ENCODE measurements at regions not wholly inside any gene's neighbourhood (a gene's known extent, or its start where the extent isn't known, plus 50 kb on each side); places are given as distances from the start of the nearest gene placed in this dataset.

DNA sequence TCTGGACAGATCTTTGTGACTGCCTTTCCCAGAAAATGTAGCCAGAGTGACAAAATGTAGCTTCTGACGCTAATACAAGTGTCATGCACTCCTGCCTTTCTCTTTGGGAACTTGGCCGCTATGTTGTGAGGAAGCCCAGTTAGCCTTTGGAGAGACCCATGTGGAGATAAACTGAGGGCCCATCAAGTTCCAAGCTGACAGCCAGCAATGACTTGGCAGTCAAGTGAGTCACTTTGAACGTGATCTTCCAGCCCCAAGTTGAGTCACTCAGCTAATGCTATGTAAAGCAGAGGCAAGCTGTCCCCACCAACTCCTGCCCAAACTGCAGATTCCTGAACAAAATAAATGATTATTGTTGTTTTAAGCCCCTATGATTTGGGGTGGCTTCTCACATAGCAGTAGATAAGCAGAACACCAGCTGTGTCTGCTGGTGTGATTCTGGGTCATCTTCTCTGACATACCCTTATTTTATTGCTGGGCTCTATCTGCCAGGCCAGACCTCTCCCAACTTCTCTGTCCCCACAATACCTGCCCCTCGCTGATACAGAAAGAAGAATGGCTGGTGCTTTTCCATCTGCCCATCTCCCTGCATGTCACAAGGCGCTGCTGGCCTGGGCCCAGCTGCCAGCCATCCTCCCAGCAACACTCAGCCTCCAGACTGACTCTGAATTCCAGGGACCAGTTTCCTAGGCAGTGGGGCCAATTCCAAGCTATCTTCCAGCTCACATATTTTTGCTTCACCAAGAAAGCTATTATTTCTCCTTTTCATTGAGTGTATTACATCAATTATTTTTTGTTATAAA, 274.8 kb downstream of the LRFN2 start:
- no peak for DNase-seq

DNA sequence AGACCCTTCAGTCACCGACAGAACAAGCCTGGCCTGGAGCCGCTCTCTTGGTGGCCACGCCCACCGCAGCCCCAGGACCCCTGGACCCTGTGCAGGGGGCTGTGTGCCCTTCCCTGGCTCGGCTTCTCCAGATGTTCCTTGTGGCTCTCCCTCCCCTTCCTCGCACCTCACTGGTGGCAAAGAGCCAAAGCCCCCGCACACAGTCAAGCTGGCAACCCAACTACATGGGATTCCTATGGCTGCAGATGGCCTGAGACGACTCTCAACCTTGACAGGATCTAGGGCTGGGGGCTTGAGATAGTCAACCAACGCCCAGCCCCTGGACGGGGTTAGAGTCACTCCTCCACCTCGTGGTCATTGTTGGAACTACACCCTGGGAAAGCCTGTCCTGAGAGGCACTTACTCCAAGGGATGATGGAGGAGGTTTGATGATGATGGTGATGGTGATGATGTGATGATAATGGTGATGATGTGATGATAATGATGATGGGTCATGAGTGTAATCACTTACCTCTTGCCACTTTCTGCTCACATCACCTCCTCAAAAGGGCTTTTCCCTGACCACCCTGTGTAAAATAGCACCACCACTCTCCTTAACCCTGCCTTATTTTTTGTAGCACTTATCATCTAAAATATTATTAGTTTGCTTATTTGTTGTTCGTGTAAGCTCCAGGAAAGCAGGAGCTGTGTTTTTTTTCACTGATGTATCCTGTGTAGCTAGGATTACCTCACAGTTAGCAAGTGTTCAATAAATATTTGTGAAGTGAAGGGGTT, 278.4 kb downstream of the LRFN2 start:
- peak; percentile 50 to 75 (median 63) for DNase-seq

DNA sequence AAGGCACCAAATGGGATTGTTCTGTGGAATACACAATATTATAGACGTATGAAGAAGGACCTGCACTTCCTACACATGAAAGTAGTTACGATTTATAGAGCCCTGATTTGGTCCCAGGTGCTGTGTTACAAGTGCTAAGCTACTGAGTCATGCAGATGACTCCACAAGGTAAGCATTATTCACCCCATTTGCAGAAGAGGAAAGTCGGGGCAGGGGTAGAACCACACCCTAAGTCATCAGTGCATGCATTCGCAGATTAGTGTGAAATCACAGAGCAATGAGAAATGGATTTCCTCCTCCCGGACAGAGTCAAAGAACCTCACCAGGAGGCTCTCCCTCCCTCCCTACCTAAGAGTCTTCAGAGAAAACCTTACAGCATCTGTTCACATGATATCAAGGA, 279.5 kb downstream of the LRFN2 start:
- DNase-seq = no peak

DNA sequence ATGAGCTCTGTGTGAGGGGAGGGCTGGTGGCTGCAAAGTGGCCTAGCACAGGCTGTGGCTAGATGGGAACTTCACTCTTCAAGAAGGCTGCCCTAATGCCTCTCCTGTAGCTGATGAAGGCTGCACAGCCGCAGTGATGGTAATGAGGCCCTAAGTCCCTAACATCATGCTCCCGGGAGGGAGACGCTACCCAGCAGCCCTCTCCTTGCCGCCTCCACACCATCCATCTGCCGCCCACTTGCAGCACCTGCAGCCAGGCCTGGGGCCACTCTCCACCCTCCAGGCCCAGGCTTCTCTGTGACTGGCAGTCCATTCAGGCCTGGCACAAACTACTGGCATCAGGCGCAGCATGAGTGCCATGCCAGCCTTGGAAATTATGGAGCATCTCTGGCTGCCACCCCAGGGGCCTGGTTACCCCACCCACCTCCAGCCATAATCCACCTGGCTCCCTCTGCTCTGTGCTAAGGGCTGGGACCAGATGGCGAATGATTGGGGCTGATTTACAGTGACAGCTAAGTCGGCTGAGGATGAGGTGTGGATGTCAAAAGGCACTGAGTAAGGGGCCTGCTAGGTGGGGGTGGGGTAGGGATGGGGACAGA, 284.2 kb downstream of the LRFN2 start:
- no peak for DNase-seq

DNA sequence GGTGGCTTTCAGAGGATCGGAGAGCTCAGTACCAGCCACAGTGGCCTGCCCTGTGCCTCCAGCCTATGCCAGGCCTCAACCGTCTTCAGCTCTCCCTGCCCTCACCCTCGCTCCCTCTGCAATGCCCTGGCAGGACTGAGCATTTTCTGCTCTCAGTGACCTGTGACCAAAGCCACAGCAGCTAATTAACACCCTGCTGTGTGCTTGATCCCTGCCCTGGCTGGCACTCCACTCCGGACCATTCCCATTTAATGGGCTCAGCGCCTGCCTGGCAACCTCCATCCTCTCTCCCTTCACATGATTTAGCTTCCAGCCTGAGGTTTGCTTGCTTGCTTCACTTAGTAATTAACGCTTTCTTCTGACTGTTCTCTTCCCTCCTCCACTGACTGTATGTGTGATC, 287.5 kb downstream of the LRFN2 start:
- DNase-seq = no peak

DNA sequence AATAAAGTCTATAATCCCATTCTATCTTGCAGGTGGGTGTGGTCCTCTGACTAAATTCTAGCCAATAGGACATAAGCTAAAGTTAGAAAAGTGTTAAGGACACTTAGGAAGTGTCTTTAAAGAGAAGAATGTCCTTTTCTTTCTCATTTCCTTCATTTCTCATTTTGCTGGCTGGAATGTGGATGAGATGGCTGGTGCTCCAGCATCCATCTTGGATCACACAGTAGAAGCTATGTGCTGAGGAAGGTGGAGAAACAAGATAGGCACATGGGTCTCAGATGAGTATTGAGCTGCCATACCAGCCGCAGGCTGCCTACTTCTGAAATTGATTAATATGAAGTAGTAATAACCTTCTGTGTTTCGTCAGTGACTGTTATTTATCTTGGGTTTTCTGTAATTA, 289.0 kb downstream of the LRFN2 start:
- DNase-seq = no peak

DNA sequence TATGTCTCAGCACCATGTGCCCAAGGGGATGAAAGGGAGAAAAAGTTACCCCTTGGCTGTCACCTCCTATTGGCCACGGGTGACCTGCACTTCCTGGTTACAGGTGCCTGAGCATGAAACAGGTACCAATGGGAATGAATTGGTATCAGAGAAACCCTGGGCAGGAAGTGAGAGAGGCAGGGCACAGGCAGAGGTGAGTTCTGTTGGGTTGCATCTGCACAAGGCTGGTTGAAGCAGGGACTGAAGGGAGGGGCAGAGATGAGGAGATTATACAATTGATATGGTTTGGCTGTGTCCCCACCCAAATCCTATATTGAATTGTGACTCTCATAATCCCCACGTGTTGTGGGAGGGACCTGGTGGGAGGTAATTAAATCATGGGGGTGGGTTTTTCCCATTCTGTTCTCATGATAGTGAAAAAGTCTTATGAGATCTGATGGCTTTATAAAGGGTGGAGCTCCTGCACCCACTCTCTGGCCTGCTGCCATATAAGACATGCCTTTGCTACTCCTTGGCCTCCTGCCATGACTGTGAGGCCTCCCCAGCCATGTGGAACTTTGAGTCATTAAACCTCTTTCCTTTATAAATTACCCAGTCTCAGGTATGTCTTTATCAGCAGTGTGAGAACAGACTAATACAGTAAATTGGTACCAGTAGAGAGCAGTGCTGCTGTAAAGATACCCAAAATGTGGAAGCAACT, 291.8 kb downstream of the LRFN2 start:
- DNase-seq = no peak

DNA sequence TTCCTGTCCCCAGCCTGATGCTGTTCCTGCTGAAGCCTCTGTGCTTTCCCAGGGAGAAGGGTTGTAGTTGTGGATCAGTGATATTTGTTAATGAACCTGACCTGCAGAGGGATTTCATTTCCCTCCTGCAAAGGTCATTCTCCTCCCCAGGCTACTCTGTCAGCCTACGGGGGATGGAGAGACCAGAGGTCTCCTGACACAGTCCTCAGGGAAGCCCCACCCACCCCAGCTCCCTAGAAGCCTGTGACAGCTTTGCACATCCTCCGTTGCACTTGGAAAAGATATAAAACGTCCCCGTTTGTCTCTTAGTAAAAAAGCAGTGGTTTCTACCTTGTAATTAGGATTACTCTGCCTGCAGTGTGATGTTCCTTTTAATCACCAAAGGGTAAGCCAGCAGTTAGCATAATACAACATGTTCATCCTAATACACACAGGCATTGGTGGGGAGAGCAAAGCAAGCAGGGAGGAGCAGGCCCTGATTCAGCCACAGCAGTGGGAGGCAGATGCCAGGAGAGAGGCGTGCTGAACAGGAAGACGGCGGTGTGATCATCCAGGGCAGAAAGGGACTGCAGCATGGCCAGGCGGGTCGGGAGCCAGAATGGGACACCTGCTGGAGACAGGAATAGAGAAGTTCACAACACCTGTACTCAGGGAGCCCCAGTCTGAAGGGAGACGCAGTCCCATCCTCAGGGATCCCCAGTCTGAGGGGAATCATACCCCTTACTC, 293.5 kb downstream of the LRFN2 start:
- no peak for DNase-seq

DNA sequence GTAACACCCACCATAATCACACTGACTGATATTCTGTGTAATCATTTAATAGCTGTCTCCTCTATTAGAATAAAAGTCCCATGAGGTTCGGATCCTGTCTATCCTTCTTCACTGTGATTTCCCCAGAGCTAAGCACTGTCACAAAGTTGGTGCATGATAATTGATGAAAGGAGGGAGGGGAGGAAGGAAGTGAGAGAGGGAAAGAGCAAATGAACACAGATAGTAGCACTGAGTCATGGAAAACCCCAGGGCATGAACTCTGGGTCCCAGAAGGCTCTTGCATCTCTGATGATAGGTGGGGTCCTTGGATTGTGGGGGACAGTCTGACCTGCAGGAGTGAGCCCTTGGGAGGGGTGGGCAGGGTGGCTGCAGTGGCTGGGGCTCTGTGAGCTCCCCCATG, 294.1 kb downstream of the LRFN2 start:
- DNase-seq = no peak

DNA sequence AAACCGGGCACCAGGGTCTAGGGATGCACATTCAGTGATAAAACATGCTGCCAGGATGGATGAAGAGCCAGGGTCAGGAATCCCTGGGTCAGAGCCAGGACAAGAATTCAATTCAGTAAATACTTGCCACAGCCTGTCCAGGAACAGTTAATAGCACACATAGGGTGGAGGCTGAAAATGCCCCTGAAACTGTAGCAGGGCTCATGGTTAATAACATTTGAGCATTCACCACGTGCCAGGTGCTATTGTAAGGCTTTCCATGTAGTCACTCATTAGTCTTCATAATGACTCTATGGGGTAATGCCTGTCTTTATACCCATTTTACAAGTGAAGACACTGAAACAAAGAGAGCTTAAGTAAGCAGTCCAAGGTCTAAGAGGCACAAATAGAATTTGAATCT, 296.3 kb downstream of the LRFN2 start:
- DNase-seq = no peak

DNA sequence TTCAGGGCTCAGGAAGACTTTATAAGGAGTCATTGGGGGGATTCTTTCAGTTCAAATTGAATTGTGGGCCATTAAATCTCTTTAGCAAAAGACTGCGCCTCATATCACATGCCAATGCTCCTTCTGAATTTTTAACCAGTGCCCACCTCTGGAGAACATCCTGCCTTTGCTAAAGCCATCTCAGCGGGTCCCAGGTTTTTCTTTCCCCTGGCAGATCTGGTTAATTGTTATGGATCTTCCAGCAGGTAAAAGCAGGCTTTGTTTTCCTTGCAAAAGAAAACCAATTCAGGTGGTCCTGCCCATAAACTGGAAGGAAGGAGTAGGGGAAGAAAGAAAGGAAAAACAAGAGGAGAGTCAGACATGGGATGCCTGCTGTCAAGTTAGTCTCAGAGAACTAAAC, 298.2 kb downstream of the LRFN2 start:
- no peak for DNase-seq

DNA sequence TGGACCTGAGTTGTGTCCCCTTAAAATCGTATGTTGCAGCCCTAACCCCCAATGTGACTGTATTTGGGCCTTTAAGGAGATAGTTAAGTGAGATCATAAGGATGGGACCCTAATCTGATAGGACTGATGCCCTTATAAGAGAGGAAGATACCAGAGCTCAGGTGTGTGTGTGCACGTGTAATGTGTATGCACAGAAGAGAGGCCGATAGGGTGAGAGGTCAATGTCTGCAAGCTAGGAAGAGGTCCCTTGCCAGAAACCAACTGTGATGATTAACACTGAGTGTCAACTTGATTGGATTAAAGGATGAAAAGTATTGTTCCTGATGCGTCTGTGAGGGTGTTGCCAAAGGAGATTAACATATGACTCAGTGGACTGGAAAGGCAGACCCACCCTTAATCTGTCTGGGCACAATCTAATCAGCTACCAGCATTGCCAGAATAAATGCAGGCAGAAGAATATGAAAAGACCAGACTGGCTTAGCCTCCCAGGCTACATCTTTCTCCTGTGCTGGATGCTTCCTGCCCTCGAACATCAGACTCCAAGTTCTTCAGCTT, 299.8 kb downstream of the LRFN2 start:
- no peak for DNase-seq

DNA sequence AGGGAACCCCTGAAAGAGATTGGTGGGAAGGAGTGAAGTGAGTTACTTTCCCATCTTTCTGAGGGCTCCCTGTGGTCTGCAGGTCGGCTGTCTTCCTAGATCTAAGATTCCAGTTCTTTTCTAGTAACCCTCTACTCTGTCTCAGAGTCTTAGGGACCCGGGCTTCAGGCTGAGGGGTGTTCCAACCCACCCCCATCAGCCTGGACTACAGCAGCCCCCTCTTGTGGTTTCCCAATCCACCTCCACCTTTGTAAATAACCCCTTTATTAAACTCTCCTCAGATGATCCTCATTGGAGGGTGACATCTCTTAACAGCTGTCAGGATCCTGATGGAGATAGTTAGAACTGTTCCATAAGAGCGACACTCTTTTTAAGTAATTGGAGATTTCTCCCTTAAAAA, 300.4 kb downstream of the LRFN2 start:
- no peak for DNase-seq

DNA sequence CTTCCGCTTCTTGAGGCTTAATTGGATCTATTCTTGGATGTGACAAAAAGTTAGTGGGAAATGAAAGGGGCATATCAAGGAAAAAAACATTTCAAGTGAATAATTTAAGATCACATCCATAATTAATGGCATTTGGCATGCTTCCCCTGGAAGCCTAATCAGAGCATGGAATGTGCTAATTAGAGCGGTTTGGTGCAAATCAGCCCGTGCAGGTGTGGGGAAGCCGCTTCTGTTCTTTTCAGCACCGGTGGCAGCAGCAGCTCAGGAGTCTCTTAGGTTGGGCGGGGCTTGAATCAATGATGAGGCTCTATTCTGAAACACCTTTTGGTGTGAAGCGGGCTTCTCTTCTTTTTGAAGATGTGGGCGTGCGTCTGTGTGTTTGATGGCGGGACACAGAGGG, 301.2 kb downstream of the LRFN2 start:
- no peak for DNase-seq

DNA sequence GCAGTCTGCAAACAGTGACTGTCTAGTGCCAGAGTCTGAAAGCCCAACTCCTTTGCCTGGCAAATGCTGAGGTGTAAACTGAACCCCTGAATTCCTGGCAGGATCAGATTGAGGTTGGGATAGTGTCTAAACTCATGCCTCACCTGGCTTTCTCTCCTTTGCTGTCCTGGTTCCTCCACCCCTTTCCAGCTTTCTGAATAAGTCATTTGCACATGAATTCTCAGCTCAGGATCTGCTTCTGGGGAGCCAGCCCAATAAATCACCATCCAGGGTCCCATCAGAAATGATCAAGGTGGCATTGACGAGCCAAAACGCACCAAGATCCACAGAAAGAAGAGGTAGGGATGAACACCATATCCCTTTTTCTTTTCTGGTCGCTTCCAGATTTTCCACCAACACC, 301.6 kb downstream of the LRFN2 start:
- no peak for DNase-seq

DNA sequence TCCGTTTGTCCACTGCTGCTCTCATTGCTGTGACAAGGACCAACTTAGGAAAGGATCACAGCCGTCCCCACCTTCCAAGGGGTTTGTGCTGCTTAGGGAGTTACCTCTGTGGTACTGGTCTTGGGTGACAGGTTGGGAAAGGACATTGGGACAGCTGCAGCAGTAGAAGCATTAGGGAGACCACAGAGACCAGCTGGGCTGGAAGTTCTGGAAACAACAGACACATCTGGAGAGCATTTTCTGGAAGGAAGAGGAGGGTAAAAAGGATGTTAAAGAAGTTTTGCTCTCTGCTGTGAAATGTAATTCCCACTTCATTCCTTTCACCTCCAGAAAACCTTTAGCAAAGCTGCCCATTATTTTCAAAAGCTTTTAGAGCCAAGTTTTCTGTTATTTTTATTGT, 304.2 kb downstream of the LRFN2 start:
- DNase-seq = no peak

DNA sequence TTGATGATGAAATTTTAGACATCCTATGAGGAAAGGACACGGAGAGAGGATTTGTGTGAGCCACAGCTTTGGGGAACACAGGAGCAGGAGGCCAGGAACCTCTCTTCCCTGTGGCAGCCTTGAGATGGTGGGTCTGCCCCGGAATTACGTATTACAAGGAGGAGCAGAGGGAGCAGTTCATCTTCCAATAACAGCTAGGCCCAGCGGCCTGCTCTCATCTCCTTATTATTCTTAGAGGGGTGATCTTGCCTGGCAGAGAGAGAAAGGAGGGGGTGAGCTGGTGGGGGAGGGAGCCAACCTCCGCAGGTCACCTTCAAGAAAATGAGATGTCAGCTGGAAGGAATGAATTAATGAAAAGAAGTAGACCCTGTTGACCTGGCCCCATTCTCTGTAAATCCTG, 305.8 kb downstream of the LRFN2 start:
- DNase-seq = no peak

DNA sequence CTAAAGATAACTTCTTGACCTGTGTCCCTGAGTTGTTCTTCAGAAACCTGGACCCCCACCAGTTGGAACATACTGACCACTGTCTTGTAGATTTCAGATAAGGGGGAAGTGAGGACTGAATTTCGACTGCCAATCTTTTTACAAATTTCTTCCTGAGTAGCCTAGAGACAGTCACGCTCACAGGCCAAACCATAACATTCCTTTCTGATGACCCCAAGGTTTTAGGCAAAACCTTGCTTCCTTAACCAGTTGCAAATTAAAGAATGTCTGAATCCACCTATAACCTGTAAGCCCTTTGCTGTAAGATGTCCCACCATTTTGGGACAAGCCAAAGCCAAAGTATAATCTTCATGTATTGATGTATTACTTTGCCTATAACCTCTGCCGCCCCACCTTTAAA, 306.9 kb downstream of the LRFN2 start:
- no peak for DNase-seq

DNA sequence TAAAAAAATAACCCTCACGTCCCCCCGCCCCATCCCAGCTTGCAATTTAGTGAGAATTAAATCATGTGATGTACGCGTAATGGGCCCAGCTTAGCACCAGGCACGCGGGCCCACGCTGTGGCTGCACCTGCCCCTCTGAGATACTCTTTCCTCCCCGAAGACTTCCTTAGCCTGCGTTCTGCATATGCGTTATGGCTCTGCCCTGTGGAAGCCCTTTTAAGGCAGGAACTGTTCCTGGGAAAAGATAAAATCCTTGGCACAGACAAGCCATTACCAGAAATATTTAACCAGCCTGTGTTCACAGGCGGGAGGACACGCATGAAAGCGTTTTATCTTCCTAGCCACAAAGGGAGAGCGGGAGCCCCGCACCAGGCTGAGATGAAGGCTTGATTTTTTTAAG, 311.0 kb downstream of the LRFN2 start:
- no peak for DNase-seq

DNA sequence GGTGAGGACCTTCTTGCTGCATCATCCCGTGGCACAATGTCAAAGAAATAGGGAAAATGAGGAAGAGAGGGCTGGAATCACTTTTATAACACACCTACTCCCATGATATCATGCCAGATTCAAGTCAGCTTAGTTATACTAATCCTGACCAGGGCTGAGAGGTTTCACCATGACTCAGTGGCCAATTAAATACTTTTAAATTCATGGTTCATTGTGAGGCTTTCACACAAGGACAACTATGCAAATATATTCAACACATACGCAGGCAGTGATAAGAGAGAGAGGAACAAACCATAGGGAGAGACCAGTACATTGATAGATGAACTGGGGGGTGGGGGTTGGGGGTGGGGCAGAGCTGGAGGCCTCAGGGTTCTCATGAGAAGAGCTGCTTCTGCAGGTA, 313.1 kb downstream of the LRFN2 start:
- no peak for DNase-seq

DNA sequence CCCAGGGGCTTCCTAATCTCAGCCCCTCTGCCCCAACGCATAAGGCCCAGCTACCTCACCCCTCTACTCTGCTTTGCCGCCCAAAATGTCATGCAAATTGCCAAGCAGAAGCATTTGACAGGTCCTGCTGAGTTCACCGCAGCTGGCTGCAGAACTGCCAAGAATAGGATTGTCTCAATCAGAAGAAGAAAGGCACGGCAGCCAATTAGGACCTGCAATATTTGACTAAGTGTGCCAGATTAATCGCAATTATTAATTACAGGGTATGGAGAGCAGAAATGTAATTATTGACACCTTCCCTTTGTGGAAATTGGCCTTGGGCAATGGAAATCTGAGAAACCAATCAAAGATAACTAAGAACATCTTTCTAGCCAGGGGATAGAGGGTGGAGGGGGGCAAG, 318.6 kb downstream of the LRFN2 start:
- DNase-seq = no peak

DNA sequence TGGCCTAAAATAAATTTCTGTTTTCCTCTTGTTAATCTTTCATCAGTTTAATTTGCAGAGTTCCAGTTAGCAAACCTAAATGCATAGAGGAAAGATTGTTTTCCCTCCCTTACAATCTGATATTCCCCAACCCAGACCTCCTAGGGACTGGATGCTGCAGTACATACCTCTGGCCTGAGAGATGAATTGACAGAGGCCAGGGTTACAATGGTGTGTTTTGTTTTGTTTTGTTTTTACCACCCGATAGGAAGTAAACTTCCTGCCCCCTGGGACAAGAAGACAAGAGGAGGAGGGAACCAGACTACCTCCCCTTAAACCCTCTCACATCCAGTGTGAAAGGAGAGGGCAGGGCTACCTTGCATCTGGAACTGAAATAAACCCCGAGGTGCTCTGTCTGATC, 319.0 kb downstream of the LRFN2 start:
- no peak for DNase-seq

DNA sequence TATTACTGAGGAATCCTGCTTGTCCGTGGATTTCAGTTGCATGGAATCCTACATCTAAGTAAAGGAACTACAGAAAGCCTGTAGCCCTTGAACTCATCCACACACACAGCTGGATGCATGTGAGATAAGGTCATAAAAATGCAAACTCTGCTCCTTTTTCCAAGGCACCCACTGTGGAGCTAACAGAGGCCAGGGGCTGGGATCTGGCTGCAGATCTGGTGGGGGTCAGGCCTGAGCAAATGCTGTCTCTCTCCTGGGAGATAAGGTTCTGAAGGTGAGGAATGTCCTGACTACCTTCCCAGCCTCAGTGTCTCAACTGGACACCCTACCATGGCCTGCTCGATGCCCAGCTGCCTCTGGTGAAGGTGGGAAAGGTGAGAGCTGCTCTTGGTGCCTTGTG, 321.5 kb downstream of the LRFN2 start:
- DNase-seq = no peak
